IMR-90 (cell line): ENCODE measurements at regions not wholly inside any gene's neighbourhood (a gene's known extent, or its start where the extent isn't known, plus 50 kb on each side); places are given as distances from the start of the nearest gene placed in this dataset.

Source experiments
- ATAC-seq: fragments of 200-7000 bp; cut with Tn5 transposase; 2 replicates; pipeline ENCODE4 v1.9.1; 2020; ENCODE audit warnings: low read depth, mild to moderate bottlenecking, moderate library complexity
- BruUV-seq: library from RNA; stranded (reverse); fragments of 400-500 nt; replicated peaks from 2 replicates; lab custom pipeline; 2021; lab: Mats Ljungman, UMichigan
- CTCF ChIA-PET: fragments of 300-600 bp; formaldehyde crosslinking; extraction: SDS; loops from one replicate; lab custom pipeline; 2021; ENCODE audit warnings: antibody characterized with exemption; lab: Yijun Ruan, JAX
- POLR2A ChIA-PET: fragments of 300-600 bp; sonication (Branson Sonifier 250); formaldehyde crosslinking; loops from one replicate; lab custom pipeline; 2022; ENCODE audit warnings: antibody characterized with exemption; ENCODE audit not compliant: unreplicated experiment; lab: Charles Lee
- DNase-seq: peaks from one replicate; pipeline ENCODE4 v3.0.0; 2013
- H2AFZ ChIP-seq: replicated peaks from 2 replicates; pipeline ENCODE3; 2013; ENCODE audit warnings: low read length, mild to moderate bottlenecking; ENCODE audit not compliant: poor library complexity
- H2AK5ac ChIP-seq: 2 replicates; pipeline ENCODE4 v1.6.1; 2013; ENCODE audit warnings: low read depth, low read length, inconsistent platforms
- H2AK9ac ChIP-seq: replicated peaks from 2 replicates; pipeline ENCODE3; 2013; ENCODE audit warnings: mild to moderate bottlenecking, low read depth, low read length, moderate library complexity; ENCODE audit not compliant: poor library complexity
- H2BK120ac ChIP-seq: 2 replicates; pipeline ENCODE4 v1.6.1; 2013; ENCODE audit warnings: low read depth, low read length, inconsistent platforms
- H2BK15ac ChIP-seq: 3 replicates; pipeline ENCODE4 v1.6.1; 2013; ENCODE audit warnings: low read depth, low read length, inconsistent platforms
- H2BK20ac ChIP-seq: 2 replicates; pipeline ENCODE4 v1.6.1; 2013; ENCODE audit warnings: low read depth, mild to moderate bottlenecking, inconsistent platforms, low read length, moderate library complexity
- H2BK5ac ChIP-seq: 2 replicates; pipeline ENCODE4 v1.6.1; 2013; ENCODE audit warnings: mild to moderate bottlenecking, low read depth, low read length, inconsistent platforms; ENCODE audit not compliant: poor library complexity, severe bottlenecking
- H3K14ac ChIP-seq: replicated peaks from 2 replicates; pipeline ENCODE4 v1.6.1; 2013; ENCODE audit warnings: low read depth, low read length, inconsistent platforms
- H3K18ac ChIP-seq: 2 replicates; pipeline ENCODE4 v1.6.1; 2013; ENCODE audit warnings: low read depth, low read length, control low read depth
- H3K23ac ChIP-seq: 2 replicates; pipeline ENCODE4 v1.6.1; 2013; ENCODE audit warnings: low read depth, low read length, inconsistent platforms
- H3K27ac ChIP-seq: 2 replicates; pipeline ENCODE4 v1.5.1; 2013; ENCODE audit warnings: mild to moderate bottlenecking, control low read depth, low read length; ENCODE audit not compliant: insufficient read depth
- H3K27me3 ChIP-seq: 2 replicates; pipeline ENCODE4 v1.6.1; 2013; ENCODE audit warnings: low read length; ENCODE audit not compliant: control insufficient read depth, insufficient read depth
- H3K36me3 ChIP-seq: 2 replicates; pipeline ENCODE4 v1.6.1; 2013; ENCODE audit warnings: low read length, mixed read lengths; ENCODE audit not compliant: control insufficient read depth, insufficient read depth
- H3K4ac ChIP-seq: 2 replicates; pipeline ENCODE4 v1.6.1; 2013; ENCODE audit warnings: low read depth, low read length, inconsistent platforms
- H3K4me1 ChIP-seq: 2 replicates; pipeline ENCODE4 v1.6.1; 2013; ENCODE audit warnings: low read length, mixed read lengths; ENCODE audit not compliant: control insufficient read depth, insufficient read depth
- H3K4me2 ChIP-seq: 2 replicates; pipeline ENCODE4 v1.6.1; 2013; ENCODE audit warnings: low read depth, mild to moderate bottlenecking, control low read depth, low read length, moderate library complexity
- H3K4me3 ChIP-seq: 2 replicates; pipeline ENCODE4 v1.5.1; 2013; ENCODE audit warnings: low read depth, mild to moderate bottlenecking, control low read depth, low read length, moderate library complexity; ENCODE audit not compliant: insufficient read depth
- H3K56ac ChIP-seq: 2 replicates; pipeline ENCODE4 v1.6.1; 2013; ENCODE audit warnings: low read length, inconsistent platforms; ENCODE audit not compliant: insufficient read depth; ENCODE audit errors: extremely low read depth
- H3K79me1 ChIP-seq, 2 experiments: 2 replicates each; pipeline ENCODE4 v1.6.1; 2013; ENCODE audit warnings: low read length in 2 of 2, inconsistent platforms in 1 of 2, low read depth in 1 of 2
- H3K9ac ChIP-seq: 2 replicates; pipeline ENCODE4 v1.6.1; 2013; ENCODE audit warnings: low read depth, low read length, control low read depth
- H3K9me1 ChIP-seq: 2 replicates; pipeline ENCODE4 v1.6.1; 2013; ENCODE audit warnings: low read length, inconsistent platforms; ENCODE audit not compliant: insufficient read depth
- H3K9me3 ChIP-seq: 2 replicates; pipeline ENCODE4 v1.6.1; 2013; ENCODE audit warnings: low read length; ENCODE audit not compliant: control insufficient read depth, insufficient read depth
- H4K20me1 ChIP-seq: 2 replicates; pipeline ENCODE4 v1.6.1; 2013; ENCODE audit warnings: low read length, inconsistent platforms; ENCODE audit not compliant: insufficient read depth
- H4K5ac ChIP-seq: 2 replicates; pipeline ENCODE4 v1.6.1; 2013; ENCODE audit warnings: mild to moderate bottlenecking, low read depth, low read length, control low read depth
- H4K8ac ChIP-seq, 2 experiments: 2 replicates each; pipeline ENCODE4 v1.6.1; 2013; ENCODE audit warnings: low read depth in 2 of 2, low read length in 2 of 2, control low read depth in 1 of 2, inconsistent platforms in 1 of 2
- H4K91ac ChIP-seq: 2 replicates; pipeline ENCODE4 v1.6.1; 2013; ENCODE audit warnings: low read depth, low read length, inconsistent platforms; ENCODE audit not compliant: insufficient read depth
- BHLHE40 ChIP-seq: fragments of 150-350 bp; IDR thresholded peaks from 2 replicates; pipeline ENCODE4 v1.6.1; 2016; ENCODE audit warnings: mild to moderate bottlenecking, low read depth, low read length
- CEBPB ChIP-seq: IDR thresholded peaks from 2 replicates; pipeline ENCODE4 v1.6.1; 2012; ENCODE audit warnings: low read depth, low read length, improper control_type of control experiment
- CHD1 ChIP-seq: IDR thresholded peaks from 2 replicates; pipeline ENCODE4 v1.6.1; 2012; ENCODE audit warnings: low read depth, low read length, improper control_type of control experiment
- FOS ChIP-seq: fragments of 150-350 bp; IDR thresholded peaks from 2 replicates; pipeline ENCODE4 v1.6.1; 2016; ENCODE audit warnings: low read depth, low read length
- MAFK ChIP-seq: IDR thresholded peaks from 2 replicates; pipeline ENCODE4 v1.6.1; 2012; ENCODE audit warnings: low read depth, low read length, improper control_type of control experiment
- MAZ ChIP-seq: IDR thresholded peaks from 2 replicates; pipeline ENCODE4 v1.6.1; 2012; ENCODE audit warnings: low read depth, mild to moderate bottlenecking, low read length, improper control_type of control experiment, moderate library complexity, borderline replicate concordance
- NFE2L2 ChIP-seq: fragments of 150-350 bp; IDR thresholded peaks from 2 replicates; pipeline ENCODE4 v1.6.1; 2016; ENCODE audit warnings: low read depth, mild to moderate bottlenecking, low read length
- RAD21 ChIP-seq: IDR thresholded peaks from 2 replicates; pipeline ENCODE4 v1.6.1; 2012; ENCODE audit warnings: low read length, improper control_type of control experiment
- RCOR1 ChIP-seq: IDR thresholded peaks from 2 replicates; pipeline ENCODE4 v1.6.1; 2012; ENCODE audit warnings: mild to moderate bottlenecking, low read length, improper control_type of control experiment; ENCODE audit not compliant: insufficient replicate concordance
- RFX5 ChIP-seq: IDR thresholded peaks from 2 replicates; pipeline ENCODE4 v1.8.0; 2012; ENCODE audit warnings: low read depth, mild to moderate bottlenecking, low read length, moderate library complexity
- SMC3 ChIP-seq: fragments of 150-350 bp; IDR thresholded peaks from 2 replicates; pipeline ENCODE4 v1.6.1; 2016; ENCODE audit warnings: low read depth, mild to moderate bottlenecking, antibody characterized with exemption, low read length, moderate library complexity
- WGBS, 2 experiments: methylation state at CpG; one replicate each; pipeline versions ENCODE4 v1.1.5 to v1.1.7; 2013; ENCODE audit warnings: missing lambda C conversion rate in 2 of 2; ENCODE audit not compliant: insufficient read length in 1 of 2; ENCODE audit errors: extremely low coverage in 2 of 2; 5-methylcytosine and 5-hydroxymethylcytosine counted together
- dilution Hi-C: fragments of 300-500 bp; cut with HindIII; formaldehyde crosslinking; loops from one replicate; pipeline ENCODE4 v1.14.3; 2018; ENCODE audit warnings: low sequenced_read_pairs; ENCODE audit not compliant: unreplicated experiment
- in situ Hi-C: fragments of 300-500 bp; cut with MboI; formaldehyde crosslinking; loops from 3 replicates; pipeline ENCODE4 v1.14.3; 2019; ENCODE audit warnings: low sequenced_read_pairs, inconsistent platforms, mixed read lengths
- intact Hi-C: fragments of 100-400 bp; cut with micrococcal nuclease; formaldehyde crosslinking; loops from 2 replicates; pipeline ENCODE4 v1.10.0; 2022
- TF ChIP-seq, protein P1 (sequence below): fragments of 150-350 bp; IDR thresholded peaks from 2 replicates; pipeline ENCODE4 v1.6.1; 2017; ENCODE audit warnings: mild to moderate bottlenecking, antibody characterized with exemption, low read length, low read depth
- TF ChIP-seq, protein P2 (sequence below): conservative IDR thresholded peaks from 2 replicates; pipeline ENCODE4 v1.5.1; 2012; ENCODE audit warnings: mild to moderate bottlenecking, low read depth, low read length, improper control_type of control experiment

DNA sequence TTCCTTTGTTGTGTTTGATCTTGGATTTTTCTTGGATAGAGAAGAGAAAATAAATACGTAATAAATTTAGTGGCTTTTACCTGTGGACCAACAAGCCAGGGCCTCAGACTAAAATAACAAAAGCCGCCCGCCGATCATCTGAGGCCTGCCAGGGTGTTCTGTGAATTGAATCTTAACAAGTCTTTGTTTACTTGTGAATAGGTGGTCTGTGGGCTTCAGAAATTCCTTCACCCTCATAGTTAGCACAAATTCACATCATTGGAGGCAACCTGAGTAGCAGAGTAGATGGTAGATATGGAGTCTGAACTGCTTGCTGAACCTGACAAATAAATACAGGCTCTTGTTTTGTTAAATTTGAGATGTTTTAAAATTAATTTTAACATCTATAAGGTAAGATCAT lies 176.3 kb upstream of the MTNR1B start:
- Histone ChIP-seq H3K9me3 (no peaks in the 10 kb centered on the region), H2BK5ac (no peak overlapping the region), H3K79me1 (no peaks in the 10 kb centered on the region), H3K4me2 (no peak overlapping the region), H3K56ac (no peak overlapping the region), H3K27ac (no peak overlapping the region), H3K4ac (no peak overlapping the region), H3K23ac (no peak overlapping the region), H3K4me3 (no peak overlapping the region), H2AK9ac (no peak overlapping the region), H3K18ac (no peak overlapping the region), H3K27me3 (no peaks in the 10 kb centered on the region), H3K4me1 (no peaks in the 10 kb centered on the region), H4K91ac (no peak overlapping the region), H4K20me1 (no peaks in the 10 kb centered on the region), H4K8ac (no peak overlapping the region), H3K9ac (no peak overlapping the region), H3K36me3 (no peaks in the 10 kb centered on the region), H2AK5ac (no peak overlapping the region), H2AFZ (no peak overlapping the region), H4K5ac (no peak overlapping the region), H2BK15ac (no peak overlapping the region), H2BK20ac (no peak overlapping the region), H3K14ac (no peak overlapping the region), H3K9me1 (no peaks in the 10 kb centered on the region), H2BK120ac (no peak overlapping the region)
- DNase-seq (no peak), ATAC-seq (no peak)
- no peak for TF ChIP-seq NFE2L2
- TF ChIP-seq CEBPB: no peak
- no peak for TF ChIP-seq MAZ
- no peak for TF ChIP-seq MAFK
- TF ChIP-seq RAD21: no peak
- no peak for TF ChIP-seq BHLHE40
- no peak for TF ChIP-seq RFX5
- TF ChIP-seq RCOR1: no peak
- no peak for TF ChIP-seq CHD1
- TF ChIP-seq, protein P1, sequence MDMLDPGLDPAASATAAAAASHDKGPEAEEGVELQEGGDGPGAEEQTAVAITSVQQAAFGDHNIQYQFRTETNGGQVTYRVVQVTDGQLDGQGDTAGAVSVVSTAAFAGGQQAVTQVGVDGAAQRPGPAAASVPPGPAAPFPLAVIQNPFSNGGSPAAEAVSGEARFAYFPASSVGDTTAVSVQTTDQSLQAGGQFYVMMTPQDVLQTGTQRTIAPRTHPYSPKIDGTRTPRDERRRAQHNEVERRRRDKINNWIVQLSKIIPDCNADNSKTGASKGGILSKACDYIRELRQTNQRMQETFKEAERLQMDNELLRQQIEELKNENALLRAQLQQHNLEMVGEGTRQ: no peak
- TF ChIP-seq, protein P2, sequence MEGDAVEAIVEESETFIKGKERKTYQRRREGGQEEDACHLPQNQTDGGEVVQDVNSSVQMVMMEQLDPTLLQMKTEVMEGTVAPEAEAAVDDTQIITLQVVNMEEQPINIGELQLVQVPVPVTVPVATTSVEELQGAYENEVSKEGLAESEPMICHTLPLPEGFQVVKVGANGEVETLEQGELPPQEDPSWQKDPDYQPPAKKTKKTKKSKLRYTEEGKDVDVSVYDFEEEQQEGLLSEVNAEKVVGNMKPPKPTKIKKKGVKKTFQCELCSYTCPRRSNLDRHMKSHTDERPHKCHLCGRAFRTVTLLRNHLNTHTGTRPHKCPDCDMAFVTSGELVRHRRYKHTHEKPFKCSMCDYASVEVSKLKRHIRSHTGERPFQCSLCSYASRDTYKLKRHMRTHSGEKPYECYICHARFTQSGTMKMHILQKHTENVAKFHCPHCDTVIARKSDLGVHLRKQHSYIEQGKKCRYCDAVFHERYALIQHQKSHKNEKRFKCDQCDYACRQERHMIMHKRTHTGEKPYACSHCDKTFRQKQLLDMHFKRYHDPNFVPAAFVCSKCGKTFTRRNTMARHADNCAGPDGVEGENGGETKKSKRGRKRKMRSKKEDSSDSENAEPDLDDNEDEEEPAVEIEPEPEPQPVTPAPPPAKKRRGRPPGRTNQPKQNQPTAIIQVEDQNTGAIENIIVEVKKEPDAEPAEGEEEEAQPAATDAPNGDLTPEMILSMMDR: no peak
- no peak for TF ChIP-seq SMC3
- TF ChIP-seq FOS: no peak
- ChIA-PET CTCF (no interaction called here), POLR2A (no interaction called here)
- intact Hi-C loops (no loop called here), dilution Hi-C loops (no loop called here), in situ Hi-C loops (no loop called here)
- BruUV-seq: no TSS peak
- no CpG with 5 or more reads among the region's 4 CpGs for WGBS, 2 experiments
